Skeletal muscle satellite cell (primary cell): ENCODE measurements at regions not wholly inside any gene's neighbourhood (a gene's known extent, or its start where the extent isn't known, plus 50 kb on each side); places are given as distances from the start of the nearest gene placed in this dataset.
"Not testable (repeated sequence)": the region's sequence is repeated elsewhere in the genome, so short reads cannot be mapped to it uniquely, and the experiment has no call there.

ENCODE experiments used
- H3K27me3 ChIP-seq: 2 replicates; pipeline ENCODE4 v1.7.0; 2013; ENCODE audit warnings: low read length; ENCODE audit not compliant: control insufficient read depth, insufficient read depth
- H3K36me3 ChIP-seq: 2 replicates; pipeline ENCODE4 v1.7.0; 2013; ENCODE audit warnings: mild to moderate bottlenecking, control low read depth, low read length; ENCODE audit not compliant: insufficient read depth
- H3K4me1 ChIP-seq: 2 replicates; pipeline ENCODE4 v1.7.0; 2013; ENCODE audit warnings: low read length; ENCODE audit not compliant: control insufficient read depth, insufficient read depth
- H3K4me2 ChIP-seq: 2 replicates; pipeline ENCODE4 v1.7.0; 2013; ENCODE audit warnings: mild to moderate bottlenecking, low read length
- H3K4me3 ChIP-seq: 2 replicates; pipeline ENCODE4 v1.7.0; 2013; ENCODE audit warnings: low read length
- H3K9ac ChIP-seq: 2 replicates; pipeline ENCODE4 v1.7.0; 2013; ENCODE audit warnings: mild to moderate bottlenecking, low read depth, low read length, moderate library complexity
- H3K9me3 ChIP-seq: replicated peaks from 2 replicates; pipeline ENCODE4 v1.7.0; 2013; ENCODE audit warnings: mild to moderate bottlenecking, control low read depth, low read length

- H3K36me3 ChIP-seq = no peaks in the 10 kb centered on the region
- H3K4me1 ChIP-seq = no peaks in the 10 kb centered on the region
- peak overlapping the region; percentile 24 for H3K4me2 ChIP-seq
- H3K9ac ChIP-seq = no peak overlapping the region
- H3K4me3 ChIP-seq = no peak overlapping the region
- no peaks in the 10 kb centered on the region for H3K9me3 ChIP-seq
- H3K27me3 ChIP-seq = no peaks in the 10 kb centered on the region
These were observed 68.4 kb upstream of the RBM24 start for GRCh38 chr6:17212546-17213371.

GRCh38 chr6:17214106-17214505 lies 67.1 kb upstream of the RBM24 start:
- Histone ChIP-seq H3K27me3 (no peaks in the 10 kb centered on the region), H3K9me3 (no peaks in the 10 kb centered on the region), H3K9ac (no peak overlapping the region), H3K4me3 (no peak overlapping the region), H3K36me3 (no peaks in the 10 kb centered on the region), H3K4me2 (no peak overlapping the region), H3K4me1 (no peaks in the 10 kb centered on the region)

DNA sequence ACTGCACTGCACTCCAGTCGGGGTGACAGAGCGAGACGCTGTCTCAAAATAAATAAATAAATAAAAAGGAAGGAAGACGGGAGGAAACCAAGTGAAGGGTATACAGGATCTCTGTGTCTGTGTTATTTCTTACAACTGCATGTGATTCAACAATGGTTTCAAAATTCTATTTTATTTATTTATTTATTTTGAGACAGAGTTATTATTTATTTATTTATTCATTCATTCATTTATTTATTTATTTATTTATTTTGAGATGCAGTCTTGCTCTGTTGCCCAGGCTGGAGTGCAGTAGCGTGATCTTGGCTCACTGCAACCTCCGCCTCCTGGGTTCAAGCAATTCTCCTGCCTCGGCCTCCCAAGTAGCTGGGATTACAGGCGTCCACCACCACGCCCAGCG lies 64.2 kb upstream of the RBM24 start:
- H3K4me1 ChIP-seq, H3K9ac ChIP-seq, H3K27me3 ChIP-seq, H3K9me3 ChIP-seq, H3K4me2 ChIP-seq, H3K4me3 ChIP-seq, H3K36me3 ChIP-seq: not testable (repeated sequence)

GRCh38 chr6:17218023-17218748 lies 63.0 kb upstream of the RBM24 start:
- Histone ChIP-seq H3K9me3 (no peaks in the 10 kb centered on the region), H3K4me1 (no peaks in the 10 kb centered on the region), H3K9ac (no peak overlapping the region), H3K4me3 (no peak overlapping the region), H3K27me3 (no peaks in the 10 kb centered on the region), H3K4me2 (no peak overlapping the region), H3K36me3 (no peaks in the 10 kb centered on the region)

DNA sequence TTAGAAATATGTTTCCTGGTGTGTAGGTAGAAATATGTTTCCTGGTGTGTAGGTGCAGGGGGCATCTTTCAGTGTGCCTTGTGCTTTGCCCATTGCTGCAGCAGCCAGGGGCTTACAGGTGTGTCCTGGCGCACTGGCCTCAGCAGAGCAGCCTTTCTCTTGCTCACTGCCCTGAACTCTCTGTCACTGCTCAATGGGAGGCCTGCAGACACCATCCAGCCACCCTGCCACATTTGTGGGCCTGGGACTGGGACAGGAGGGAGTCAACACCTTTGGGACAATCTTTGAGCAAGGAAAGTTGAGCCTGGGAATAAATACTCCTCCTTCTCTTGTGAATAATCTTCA lies 62.4 kb upstream of the RBM24 start:
- no peaks in the 10 kb centered on the region for H3K4me1 ChIP-seq
- H3K4me3 ChIP-seq = no peak overlapping the region
- H3K9me3 ChIP-seq = no peaks in the 10 kb centered on the region
- H3K27me3 ChIP-seq = no peaks in the 10 kb centered on the region
- H3K9ac ChIP-seq = no peak overlapping the region
- no peak overlapping the region for H3K4me2 ChIP-seq
- H3K36me3 ChIP-seq = no peaks in the 10 kb centered on the region

- Histone ChIP-seq H3K4me3 (no peak overlapping the region), H3K27me3 (no peaks in the 10 kb centered on the region), H3K4me1 (no peaks in the 10 kb centered on the region), H3K4me2 (no peak overlapping the region), H3K36me3 (no peaks in the 10 kb centered on the region), H3K9ac (no peak overlapping the region), H3K9me3 (no peaks in the 10 kb centered on the region)
These were observed 62.1 kb upstream of the RBM24 start for GRCh38 chr6:17219098-17219497.

GRCh38 chr6:17220040-17220910 lies 60.9 kb upstream of the RBM24 start:
- H3K36me3 ChIP-seq = no peaks in the 10 kb centered on the region
- H3K9ac ChIP-seq = no peak overlapping the region
- no peaks in the 10 kb centered on the region for H3K9me3 ChIP-seq
- H3K4me1 ChIP-seq = peaks cover 2% of the 10 kb centered on the region
- no peaks in the 10 kb centered on the region for H3K27me3 ChIP-seq
- H3K4me3 ChIP-seq = no peak overlapping the region
- H3K4me2 ChIP-seq = no peak overlapping the region

DNA sequence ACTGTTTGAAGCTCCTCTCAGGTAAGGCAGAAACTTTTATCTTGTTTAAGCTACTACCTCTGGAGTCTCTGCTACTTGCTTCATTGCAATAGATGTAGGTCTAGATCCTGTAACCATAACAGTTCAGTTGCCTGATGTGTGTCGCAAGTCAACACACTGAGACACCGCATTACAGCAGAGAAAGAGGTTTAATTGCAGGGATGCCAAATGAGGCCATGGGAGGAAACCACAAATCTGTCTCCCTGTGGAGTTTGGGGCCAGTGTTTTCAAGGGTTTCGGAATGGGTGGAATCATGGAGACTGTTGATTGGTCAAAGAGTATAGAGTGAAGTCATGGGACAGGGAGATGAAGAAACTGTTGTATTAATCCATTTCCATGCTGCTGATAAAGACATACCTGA lies 57.1 kb upstream of the RBM24 start:
- H3K4me2 ChIP-seq = no peak overlapping the region
- H3K4me3 ChIP-seq = no peak overlapping the region
- H3K36me3 ChIP-seq = no peaks in the 10 kb centered on the region
- H3K9ac ChIP-seq = no peak overlapping the region
- peaks cover 10% of the 10 kb centered on the region for H3K4me1 ChIP-seq
- H3K27me3 ChIP-seq = no peaks in the 10 kb centered on the region
- no peaks in the 10 kb centered on the region for H3K9me3 ChIP-seq

DNA sequence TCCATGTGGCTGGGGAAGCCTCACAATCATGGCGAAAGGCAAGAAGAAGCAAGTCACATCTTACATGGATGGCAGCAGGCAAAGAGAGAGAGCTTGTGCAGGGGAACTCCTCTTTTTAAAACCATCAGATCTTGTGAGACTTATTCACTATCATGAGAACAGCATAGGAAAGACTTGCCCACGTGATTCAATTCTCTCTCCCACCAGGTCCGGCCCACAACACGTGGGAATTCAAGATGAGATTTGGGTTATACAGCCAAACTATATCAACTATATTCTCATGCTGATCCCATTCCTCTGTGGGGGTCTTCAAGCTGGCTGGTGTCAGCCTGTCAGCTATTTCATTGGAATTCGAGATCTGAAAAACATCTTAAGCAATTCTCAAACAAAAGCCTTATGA lies 56.7 kb upstream of the RBM24 start:
- not testable (repeated sequence) for H3K4me1 ChIP-seq, H3K36me3 ChIP-seq, H3K9ac ChIP-seq, H3K9me3 ChIP-seq, H3K4me2 ChIP-seq, H3K4me3 ChIP-seq, H3K27me3 ChIP-seq

GRCh38 chr6:17225767-17226630 lies 55.2 kb upstream of the RBM24 start:
- peak overlapping the region; percentile 28 for H3K4me2 ChIP-seq
- H3K9me3 ChIP-seq = no peaks in the 10 kb centered on the region
- H3K4me3 ChIP-seq = no peak overlapping the region
- peaks cover 10% of the 10 kb centered on the region for H3K4me1 ChIP-seq
- no peaks in the 10 kb centered on the region for H3K27me3 ChIP-seq
- no peaks in the 10 kb centered on the region for H3K36me3 ChIP-seq
- H3K9ac ChIP-seq = no peak overlapping the region

DNA sequence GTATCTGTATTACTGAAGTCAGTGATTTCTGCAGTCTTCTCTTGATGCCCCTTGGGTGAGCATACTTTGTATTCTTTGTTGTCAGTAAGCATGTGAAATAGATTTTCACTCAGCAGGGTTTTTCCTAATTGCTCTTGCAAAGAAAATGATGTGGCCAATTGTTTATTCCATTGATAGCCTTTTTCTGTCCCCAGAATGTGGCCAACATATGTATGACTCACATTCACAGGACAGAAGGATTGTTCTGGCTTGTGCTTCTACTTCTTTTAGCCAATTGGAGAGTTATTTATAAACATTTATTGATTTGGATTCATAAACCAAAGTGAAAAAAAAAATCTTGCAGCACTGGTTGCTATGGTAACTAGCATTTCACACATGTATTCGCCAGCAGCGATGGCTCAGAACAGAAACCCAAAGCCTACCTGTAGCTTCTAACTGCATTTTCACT lies 54.4 kb upstream of the RBM24 start:
- no peaks in the 10 kb centered on the region for H3K36me3 ChIP-seq
- peaks cover 10% of the 10 kb centered on the region for H3K4me1 ChIP-seq
- H3K9me3 ChIP-seq = no peaks in the 10 kb centered on the region
- H3K4me3 ChIP-seq = no peak overlapping the region
- H3K27me3 ChIP-seq = no peaks in the 10 kb centered on the region
- no peak overlapping the region for H3K4me2 ChIP-seq
- H3K9ac ChIP-seq = no peak overlapping the region
